Kidney capillary endothelial cell (primary cell): ENCODE measurements at regions not wholly inside any gene's neighbourhood (a gene's known extent, or its start where the extent isn't known, plus 50 kb on each side); places are given as distances from the start of the nearest gene placed in this dataset.

Experiments used
- DNase-seq: peaks from one replicate; pipeline ENCODE4 v3.0.0-alpha.2; 2018; ENCODE audit warnings: low spot score

GRCh38 chr14:105776924-105777323 is 250.5 kb downstream of the TMEM121 start:
- DNase-seq = no peak

GRCh38 chr14:105783707-105784106 is 257.3 kb downstream of the TMEM121 start:
- DNase-seq = no peak

GRCh38 chr14:105793836-105794235 is 267.5 kb downstream of the TMEM121 start:
- no peak for DNase-seq

DNA sequence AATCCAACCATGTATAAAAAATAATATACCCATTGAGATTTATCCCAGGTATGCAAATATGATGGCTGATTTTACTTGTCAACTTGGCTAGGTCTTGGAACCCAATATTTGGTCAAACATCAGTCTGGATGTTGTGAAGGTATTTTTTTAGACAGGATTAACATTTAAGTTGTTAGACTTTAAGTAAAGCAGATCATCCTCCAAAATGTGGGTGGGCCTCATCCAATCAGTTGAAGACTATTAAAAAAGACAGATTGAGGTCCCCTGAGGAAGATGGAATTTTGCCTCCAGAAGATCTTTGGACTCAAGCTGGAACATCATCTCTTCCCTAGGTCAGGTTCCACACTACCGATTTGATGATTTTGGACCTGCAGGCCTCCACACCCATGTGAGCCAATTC is 271.2 kb downstream of the TMEM121 start:
- DNase-seq = no peak

DNA sequence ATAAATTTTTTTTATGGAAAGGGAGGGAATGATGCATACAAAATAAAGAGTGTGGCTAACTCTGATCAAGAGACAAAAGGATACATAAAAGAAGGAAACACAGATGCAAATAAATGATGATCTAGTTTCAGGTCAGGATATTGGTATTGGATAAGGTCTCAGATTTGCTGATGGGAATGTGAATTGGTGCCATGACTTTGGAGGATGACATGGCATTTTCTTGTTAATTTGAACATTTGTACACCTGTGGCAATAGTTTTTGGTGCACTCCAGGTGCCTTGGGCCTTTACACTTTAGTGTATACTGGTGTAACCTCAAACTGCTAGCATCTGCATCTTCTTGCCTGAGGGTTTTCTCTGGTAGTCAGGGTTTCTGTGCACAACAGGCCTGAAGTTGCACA is 279.3 kb downstream of the TMEM121 start:
- no peak for DNase-seq

GRCh38 chr14:105806568-105806967 is 280.2 kb downstream of the TMEM121 start:
- DNase-seq = no peak

GRCh38 chr14:105817971-105818711 is 291.8 kb downstream of the TMEM121 start:
- no peak for DNase-seq

- no peak for DNase-seq
Measured at GRCh38 chr14:105818712-105819005, 292.3 kb downstream of the TMEM121 start.

- DNase-seq = no peak
Measured at GRCh38 chr14:105830171-105830570, 303.8 kb downstream of the TMEM121 start.

GRCh38 chr14:105836160-105836559 is 309.8 kb downstream of the TMEM121 start:
- DNase-seq = no peak

- DNase-seq = no peak
Measured at GRCh38 chr14:105836730-105837129, 310.3 kb downstream of the TMEM121 start.

DNA sequence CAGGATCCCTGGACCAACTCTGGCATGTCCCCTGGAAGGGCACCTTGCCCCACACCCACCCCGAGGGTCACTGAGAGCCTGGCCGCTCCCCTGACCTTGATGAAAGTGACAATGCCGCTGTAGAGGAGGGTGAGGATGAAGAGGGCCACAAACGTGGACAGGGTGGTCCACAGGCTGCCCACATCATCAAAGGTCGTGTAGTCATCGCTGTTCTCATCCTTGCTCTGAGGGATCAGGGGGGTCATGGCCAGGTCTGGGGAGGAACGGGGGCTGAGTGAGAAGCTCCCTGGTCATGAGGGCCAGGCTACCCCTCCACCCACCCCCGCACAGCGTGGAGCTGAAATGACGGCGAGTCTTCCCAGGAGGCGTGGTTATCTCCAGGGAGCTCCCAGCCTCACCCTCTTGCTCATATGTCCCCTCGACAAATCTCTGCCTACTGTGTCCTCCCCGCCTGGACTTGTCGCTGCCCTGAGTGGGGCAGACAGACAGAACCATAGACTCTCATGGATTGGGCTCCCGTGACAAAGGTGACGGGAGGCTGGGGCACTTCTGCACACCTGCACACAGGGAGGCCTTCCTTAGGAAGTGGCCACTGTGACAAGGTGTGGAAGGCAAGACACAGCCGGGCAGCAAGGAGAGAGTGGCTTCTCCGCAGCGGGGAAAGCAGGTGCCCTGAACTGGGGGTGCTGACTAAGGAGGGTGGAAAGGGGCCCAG is 311.1 kb downstream of the TMEM121 start:
- no peak for DNase-seq

DNA sequence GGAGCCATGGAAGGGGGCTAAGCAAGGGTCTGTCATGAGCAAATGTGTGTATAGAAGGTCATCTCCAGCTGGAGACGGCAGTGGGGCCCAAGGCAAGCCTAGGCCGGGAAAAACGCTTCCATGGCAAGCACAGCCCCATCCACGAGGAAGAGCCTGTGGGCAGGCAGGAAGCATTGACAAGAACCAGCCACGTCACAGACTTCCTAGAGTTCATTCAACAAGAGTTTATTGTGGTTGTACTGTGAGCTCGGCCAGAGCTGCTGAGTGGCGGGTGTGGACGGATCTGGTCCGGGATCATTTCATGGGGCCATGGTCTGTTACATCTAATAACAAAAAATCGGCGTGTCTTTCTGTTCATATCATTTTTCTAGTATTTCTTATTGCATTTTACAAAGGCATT is 311.7 kb downstream of the TMEM121 start:
- no peak for DNase-seq

DNA sequence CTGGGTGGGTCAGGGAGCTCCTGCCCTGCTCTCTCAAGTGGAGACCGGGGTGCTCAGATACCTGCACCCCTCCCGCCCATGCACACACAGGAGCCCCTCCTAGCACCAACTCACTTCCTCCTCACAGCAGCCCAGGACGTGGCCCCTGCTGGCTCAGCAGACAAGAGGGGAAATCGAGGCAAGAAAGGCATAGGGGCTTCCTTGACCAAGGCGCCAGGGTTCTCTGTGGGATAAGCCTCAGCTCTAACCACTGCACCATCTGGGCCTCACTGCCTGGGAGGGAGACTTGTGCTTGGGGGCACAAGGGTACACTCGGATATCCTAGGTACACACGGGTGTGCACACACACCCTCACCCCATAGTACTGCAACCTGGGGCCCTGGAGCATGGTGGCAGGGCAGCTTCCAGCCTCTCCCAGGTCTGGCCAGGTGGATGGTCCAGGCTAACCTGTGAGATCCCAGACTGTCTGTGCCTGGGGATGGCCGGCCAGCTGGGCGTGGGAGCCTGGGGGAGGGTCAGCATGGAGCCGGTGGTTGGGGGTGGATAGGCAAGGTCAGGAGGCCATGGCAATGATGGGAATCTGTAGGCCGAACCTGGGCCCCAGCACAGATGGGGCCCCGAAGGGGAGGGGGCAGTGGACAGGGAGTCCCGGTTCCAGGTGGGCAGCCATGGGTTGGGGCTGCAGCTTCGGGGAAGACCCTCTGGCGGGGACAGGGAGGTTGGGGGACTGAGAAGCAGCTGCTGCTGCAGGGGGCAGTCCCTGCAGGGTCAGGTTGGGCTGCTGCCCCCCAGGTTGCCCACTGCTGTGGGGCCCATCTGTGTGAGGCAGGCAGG is 312.4 kb downstream of the TMEM121 start:
- DNase-seq = no peak

DNA sequence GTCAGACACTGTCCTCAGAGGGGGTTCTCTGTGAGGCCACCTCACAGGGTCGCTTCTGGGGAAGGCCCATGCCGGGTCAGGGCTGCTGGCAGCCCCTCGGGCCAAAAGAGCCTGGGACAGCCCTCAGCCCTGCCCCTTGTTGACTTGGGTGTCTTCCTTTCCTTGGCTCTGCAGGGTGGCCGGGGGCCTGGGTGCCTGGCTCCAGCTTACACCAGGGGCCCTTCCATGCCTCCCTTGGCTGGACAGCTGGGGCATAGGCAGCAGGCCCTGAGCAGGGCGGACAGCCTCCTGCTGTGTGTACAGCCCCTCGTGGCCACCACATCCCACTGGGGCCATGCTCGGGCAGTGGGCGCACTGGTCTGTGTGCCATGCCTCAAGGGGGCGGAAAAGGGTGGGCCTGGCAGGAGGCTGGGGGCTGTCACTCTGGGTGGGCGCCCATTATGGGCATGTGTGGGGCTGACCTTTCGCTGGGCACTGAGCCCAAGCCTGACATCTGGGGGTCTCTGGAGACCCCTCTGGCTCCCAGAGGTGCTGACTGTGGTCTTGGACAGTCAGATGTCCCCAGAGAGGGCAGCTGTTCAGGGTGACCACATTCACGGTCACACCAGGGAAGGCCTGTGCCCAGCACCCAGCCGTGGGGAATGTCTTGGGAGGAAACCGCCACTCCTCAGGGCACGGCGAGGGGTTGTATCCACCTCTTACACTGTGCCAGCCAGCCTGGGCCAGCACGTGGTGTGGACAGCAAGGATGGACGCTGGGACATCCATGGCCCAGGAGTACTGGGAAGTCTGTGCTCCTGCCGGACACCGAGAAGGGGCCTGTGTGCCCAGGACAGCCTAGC is 313.3 kb downstream of the TMEM121 start:
- no peak for DNase-seq

- no peak for DNase-seq
Measured at GRCh38 chr14:105840266-105841021, 314.1 kb downstream of the TMEM121 start.

- DNase-seq = no peak
Measured at GRCh38 chr14:105841022-105842009, 314.9 kb downstream of the TMEM121 start.

- no peak for DNase-seq
Measured at GRCh38 chr14:105842105-105842504, 315.7 kb downstream of the TMEM121 start.

- no peak for DNase-seq
Measured at GRCh38 chr14:105843444-105844046, 317.2 kb downstream of the TMEM121 start.
